Tibial nerve (tissue), 3 donors: ENCODE measurements at regions not wholly inside any gene's neighbourhood (a gene's known extent, or its start where the extent isn't known, plus 50 kb on each side); places are given as distances from the start of the nearest gene placed in this dataset.

Experiments
- EP300 ChIP-seq, 2 donors: sonication (generic); formaldehyde crosslinking; IDR thresholded peaks; one replicate each; pipeline ENCODE4 v1.6.1; 2017; ENCODE audit warnings: antibody characterized with exemption in 2 of 2, mild to moderate bottlenecking in 1 of 2
- POLR2A ChIP-seq, 2 donors: fragments of 450-650 bp; IDR thresholded peaks; one replicate each; pipeline ENCODE4 v1.6.1; 2017; ENCODE audit warnings: antibody characterized with exemption in 2 of 2, mild to moderate bottlenecking in 2 of 2, moderate library complexity in 2 of 2

DNA sequence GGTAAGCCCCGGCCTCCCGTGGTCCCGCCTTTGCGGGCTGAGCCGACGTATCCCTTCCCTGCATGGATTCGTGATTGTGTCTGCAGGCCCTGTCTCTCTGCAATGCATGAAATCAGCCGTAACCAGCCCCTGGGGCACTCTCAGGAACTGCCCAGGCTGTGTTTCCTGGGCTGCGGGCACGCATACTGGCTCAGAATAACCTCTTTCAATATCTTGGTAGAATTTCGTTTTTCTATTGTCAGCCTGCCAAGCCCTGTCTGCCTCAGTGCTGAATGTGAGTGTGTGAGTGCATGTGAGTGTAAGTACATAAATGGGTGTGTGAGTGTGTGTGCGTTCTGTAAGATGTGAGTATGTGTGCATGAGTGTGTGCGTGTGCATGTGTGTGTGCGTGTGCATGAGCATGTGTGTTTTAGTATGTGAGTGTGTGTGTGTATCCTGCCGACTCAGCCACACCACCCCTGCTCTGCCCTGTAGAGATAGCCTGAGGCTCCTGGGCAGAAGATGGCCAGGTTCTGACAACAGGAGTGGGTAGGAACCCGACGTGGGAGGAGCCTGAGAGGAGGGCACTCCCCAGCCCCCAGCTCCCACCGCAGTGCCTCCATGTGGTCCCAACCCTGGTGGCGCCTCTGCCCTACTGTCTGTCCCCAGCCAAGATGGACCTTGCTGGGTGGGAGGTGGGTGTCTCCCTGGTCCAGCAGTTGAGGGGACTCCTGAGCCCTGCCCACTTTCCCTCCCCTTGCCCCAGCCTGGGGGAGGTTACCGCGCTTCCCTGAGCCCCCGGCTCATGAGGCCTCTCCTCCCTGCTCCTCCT is 268.8 kb downstream of the ADGRD1 start:
- no peak for TF ChIP-seq POLR2A (IDR thresholded peaks at IDR 0.05)
- no peak for TF ChIP-seq EP300 (IDR thresholded peaks at IDR 0.05)
